HUES48 (cell line): ENCODE measurements at regions not wholly inside any gene's neighbourhood (a gene's known extent, or its start where the extent isn't known, plus 50 kb on each side); places are given as distances from the start of the nearest gene placed in this dataset.

Experiments
- H3K27ac ChIP-seq: one replicate; pipeline ENCODE4 v1.7.0; 2013; ENCODE audit warnings: low read depth, low read length, inconsistent platforms
- H3K27me3 ChIP-seq: 2 replicates; pipeline ENCODE4 v1.6.1; 2013; ENCODE audit warnings: mild to moderate bottlenecking, low read length; ENCODE audit not compliant: control insufficient read depth, insufficient read depth
- H3K36me3 ChIP-seq: 2 replicates; pipeline ENCODE4 v1.6.1; 2013; ENCODE audit warnings: low read length; ENCODE audit not compliant: control insufficient read depth, insufficient read depth
- H3K4me1 ChIP-seq: 2 replicates; pipeline ENCODE4 v1.6.1; 2013; ENCODE audit warnings: mild to moderate bottlenecking, low read length; ENCODE audit not compliant: control insufficient read depth, insufficient read depth
- H3K4me3 ChIP-seq: 2 replicates; pipeline ENCODE4 v1.5.1; 2013; ENCODE audit warnings: mild to moderate bottlenecking, low read depth, low read length
- H3K9ac ChIP-seq: 2 replicates; pipeline ENCODE4 v1.6.1; 2013; ENCODE audit warnings: mild to moderate bottlenecking, low read depth, low read length, moderate library complexity
- H3K9me3 ChIP-seq: 2 replicates; pipeline ENCODE4 v1.6.1; 2013; ENCODE audit warnings: low read length; ENCODE audit not compliant: control insufficient read depth, insufficient read depth

DNA sequence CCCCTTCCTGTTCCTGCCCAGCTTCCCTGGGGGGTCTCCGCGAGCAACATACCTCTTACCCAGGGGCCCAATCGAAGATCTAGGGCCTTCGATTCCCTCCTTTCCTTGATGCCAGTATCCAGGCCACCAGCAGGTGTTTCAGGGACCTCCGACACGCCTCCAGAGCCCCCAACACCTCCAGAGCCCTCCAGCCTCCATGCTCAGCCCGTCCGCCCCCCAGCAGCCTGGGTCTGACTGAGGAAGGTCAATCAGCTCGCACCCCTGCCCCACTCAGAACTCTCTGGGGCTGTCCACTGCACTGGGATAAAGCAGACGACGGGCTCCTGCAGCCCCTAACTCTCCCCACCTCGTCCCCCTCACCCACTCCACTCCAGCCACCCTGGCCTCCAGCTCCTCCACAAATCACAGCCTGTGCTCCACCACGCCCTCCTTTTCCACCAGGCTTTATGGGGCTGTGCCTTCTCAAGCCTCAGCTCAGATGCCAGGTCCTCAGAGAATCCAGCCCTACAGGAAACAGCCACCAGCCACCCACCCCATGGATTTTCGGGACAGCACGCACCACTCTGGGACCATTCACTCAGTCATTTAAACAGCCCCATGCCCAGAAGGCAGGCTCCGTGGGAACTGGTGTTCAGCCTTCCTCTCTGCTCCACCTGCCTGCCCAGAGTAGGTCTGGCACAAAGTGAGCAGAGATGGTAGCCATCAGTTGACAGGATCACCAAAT lies 247.1 kb downstream of the RBFOX3 start:
- no peak overlapping the region for H3K9ac ChIP-seq
- no peaks in the 10 kb centered on the region for H3K27me3 ChIP-seq

DNA sequence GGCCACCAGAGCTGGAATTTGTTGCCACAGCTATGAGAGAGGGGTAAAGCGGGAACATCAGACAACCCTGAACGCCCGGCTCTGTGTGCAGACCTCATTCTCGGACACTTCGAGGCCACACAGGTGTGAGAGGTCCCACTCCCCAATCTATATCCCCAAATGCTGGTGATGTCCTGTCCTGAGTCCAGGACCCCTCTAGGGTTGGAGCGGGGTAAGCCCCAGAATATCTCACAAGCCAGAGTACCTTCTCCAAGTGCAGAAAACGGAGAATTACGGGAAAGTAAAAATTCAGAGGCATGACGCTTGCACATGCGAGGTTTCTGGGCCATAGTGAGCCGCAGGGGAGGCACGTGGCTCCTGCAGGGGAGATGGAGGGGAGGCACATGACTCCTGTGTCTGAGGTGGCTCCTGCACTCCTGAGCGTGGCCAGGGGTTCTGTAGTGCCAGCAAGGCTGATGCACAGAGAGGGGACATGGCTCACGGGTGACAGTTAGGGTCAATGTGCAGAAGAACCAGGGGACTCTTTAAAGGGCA lies 248.0 kb downstream of the RBFOX3 start:
- no peaks in the 10 kb centered on the region for H3K27me3 ChIP-seq
- no peak overlapping the region for H3K9ac ChIP-seq
- H3K4me1 ChIP-seq = no peaks in the 10 kb centered on the region
- H3K4me3 ChIP-seq = no peak overlapping the region
- H3K36me3 ChIP-seq = no peaks in the 10 kb centered on the region
- H3K27ac ChIP-seq = no peak overlapping the region
- H3K9me3 ChIP-seq = no peaks in the 10 kb centered on the region

More for the DNA sequence above, 247.1 kb downstream of the RBFOX3 start:
- Histone ChIP-seq H3K4me1 (no peaks in the 10 kb centered on the region), H3K4me3 (no peak overlapping the region), H3K36me3 (no peaks in the 10 kb centered on the region), H3K27ac (no peak overlapping the region), H3K9me3 (no peaks in the 10 kb centered on the region)

DNA sequence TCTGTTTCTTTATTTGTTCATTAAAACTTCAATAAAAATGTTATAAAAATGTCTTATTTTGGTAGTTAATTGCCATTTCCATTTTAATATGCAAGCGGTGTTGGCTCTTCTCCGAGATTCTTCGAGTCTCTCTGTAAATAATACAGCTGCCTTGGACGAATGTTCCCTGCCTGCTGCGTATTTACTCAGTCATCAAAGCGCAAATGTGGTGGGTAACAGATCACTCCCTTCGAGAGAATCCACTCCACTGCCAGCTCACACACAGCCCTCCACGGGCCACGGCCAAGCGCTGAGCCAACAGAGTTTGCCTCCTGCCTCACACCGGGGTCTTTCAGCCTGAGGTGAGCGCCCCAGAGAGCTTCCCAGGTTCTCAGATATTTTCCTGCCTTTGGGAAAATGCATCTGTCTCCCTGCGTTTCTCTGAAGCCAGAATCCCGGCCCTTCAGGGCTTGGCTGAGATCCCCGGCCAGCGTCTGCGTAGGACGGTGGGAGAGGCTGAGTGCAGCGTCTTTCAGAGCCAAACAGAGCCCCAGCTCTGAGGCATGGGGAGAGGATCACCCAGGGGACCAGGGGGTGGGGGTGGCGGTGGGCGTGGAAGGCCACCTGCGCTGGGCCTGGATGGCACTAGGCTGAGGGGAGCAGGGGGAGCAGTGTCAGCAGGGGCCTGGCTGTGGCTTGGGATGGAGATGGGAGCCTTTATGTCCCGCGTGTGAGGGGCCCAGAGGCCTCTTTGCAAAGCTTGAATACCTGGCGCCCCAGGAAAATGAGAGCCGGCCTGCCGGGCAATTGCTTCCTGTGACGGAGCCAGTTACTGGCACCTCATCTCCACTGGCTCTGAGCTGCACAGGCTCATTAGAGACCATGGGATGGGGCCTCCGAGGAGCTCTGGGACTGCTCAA lies 248.7 kb downstream of the RBFOX3 start:
- no peaks in the 10 kb centered on the region for H3K4me1 ChIP-seq
- H3K27me3 ChIP-seq = no peaks in the 10 kb centered on the region
- no peak overlapping the region for H3K27ac ChIP-seq
- H3K9me3 ChIP-seq = no peaks in the 10 kb centered on the region
- H3K4me3 ChIP-seq = no peak overlapping the region
- no peaks in the 10 kb centered on the region for H3K36me3 ChIP-seq
- H3K9ac ChIP-seq = no peak overlapping the region

- Histone ChIP-seq H3K9me3 (no peaks in the 10 kb centered on the region), H3K4me3 (no peak overlapping the region), H3K36me3 (no peaks in the 10 kb centered on the region), H3K9ac (no peak overlapping the region), H3K27me3 (no peaks in the 10 kb centered on the region), H3K4me1 (no peaks in the 10 kb centered on the region), H3K27ac (no peak overlapping the region)
Observed at GRCh38 chr17:79361221-79361734, 249.6 kb downstream of the RBFOX3 start.

DNA sequence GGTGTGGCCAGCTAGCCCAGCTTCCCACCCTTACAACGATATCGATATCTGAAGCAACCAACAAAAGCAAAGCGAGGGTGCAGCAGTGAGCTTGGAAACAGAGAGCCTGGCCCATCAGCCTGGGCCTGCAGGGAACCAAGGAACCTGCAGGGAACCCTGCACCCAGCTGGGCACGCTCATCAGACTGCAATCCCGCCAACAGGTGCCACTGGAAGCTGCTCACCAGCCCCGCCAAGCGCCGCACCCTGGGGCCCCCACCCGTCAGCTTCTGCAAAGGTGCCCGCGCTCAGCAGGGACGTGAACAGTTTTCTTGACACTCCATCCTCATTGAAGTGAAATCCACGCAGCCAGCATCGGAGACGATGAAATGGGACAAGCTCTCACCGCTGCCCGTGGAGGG lies 250.7 kb downstream of the RBFOX3 start:
- H3K4me3 ChIP-seq = no peak overlapping the region
- H3K9ac ChIP-seq = no peak overlapping the region
- no peaks in the 10 kb centered on the region for H3K4me1 ChIP-seq
- no peaks in the 10 kb centered on the region for H3K36me3 ChIP-seq
- H3K27me3 ChIP-seq = no peaks in the 10 kb centered on the region
- no peak overlapping the region for H3K27ac ChIP-seq
- H3K9me3 ChIP-seq = no peaks in the 10 kb centered on the region

DNA sequence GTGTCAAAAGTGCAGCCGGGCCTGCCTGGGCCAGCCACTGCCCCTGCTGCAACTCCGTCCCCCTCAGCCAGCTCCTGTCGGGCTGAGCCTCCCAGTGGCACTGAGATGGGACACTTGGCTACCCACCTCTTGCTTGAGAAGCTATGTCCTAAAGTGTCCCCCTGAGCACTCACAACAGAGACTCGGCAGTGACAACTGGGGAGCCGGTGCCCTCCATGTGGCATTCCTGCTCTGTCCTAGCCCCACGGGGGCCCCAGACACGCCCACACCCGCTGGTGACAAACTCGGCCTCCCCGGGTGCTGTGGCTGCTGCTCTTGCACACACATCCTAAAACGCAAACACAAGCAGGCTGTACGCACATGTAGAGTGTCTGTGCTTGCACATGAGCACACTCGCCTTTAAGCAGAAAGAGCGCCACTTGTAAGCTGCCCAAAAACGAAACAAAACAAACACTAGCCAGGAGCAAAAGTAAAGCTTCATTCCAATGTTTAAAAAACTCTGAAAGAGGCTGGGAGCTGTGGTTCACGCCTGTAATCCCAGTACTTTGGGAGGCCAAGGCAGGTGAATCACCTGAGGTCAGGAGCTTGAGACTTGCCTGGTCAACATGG lies 253.9 kb downstream of the RBFOX3 start:
- Histone ChIP-seq H3K27me3 (no peaks in the 10 kb centered on the region), H3K4me1 (no peaks in the 10 kb centered on the region), H3K9ac (no peak overlapping the region), H3K36me3 (no peaks in the 10 kb centered on the region), H3K4me3 (no peak overlapping the region), H3K27ac (no peak overlapping the region), H3K9me3 (no peaks in the 10 kb centered on the region)

- Histone ChIP-seq H3K9me3 (no peaks in the 10 kb centered on the region), H3K27me3 (no peaks in the 10 kb centered on the region)
Observed at GRCh38 chr17:79355165-79355564, 255.7 kb downstream of the RBFOX3 start.

DNA sequence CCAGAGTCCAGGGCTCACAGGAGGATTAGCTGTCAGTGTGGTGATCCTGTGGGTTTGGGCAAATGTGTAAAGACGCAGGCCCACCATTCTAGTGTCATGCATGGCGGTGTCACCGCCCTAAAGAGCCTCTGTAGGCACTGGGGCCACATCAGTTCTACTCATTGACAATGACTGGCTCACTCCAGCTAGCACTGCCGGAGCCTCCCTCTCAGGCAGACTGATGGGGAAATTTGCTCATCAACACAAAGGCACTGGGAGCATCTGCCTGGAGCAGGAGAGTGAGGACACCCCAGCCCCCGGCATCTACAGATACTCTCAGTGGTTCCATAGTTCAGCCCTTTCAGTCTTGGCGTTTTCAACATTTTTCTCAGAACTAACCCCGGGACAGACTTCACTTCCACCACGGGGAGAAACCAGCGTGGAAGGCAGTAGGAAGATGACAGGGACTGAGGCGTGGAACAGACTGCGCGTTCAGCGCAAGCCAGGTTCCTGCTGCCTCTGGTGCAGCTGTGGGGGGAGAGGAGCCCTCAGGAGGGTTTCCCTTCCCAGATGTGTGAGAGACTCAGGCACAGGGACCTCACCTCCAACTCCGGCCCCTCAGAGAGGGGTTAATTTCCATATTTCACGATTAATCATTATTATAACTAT lies 256.6 kb downstream of the RBFOX3 start:
- H3K9me3 ChIP-seq = no peaks in the 10 kb centered on the region
- no peaks in the 10 kb centered on the region for H3K27me3 ChIP-seq

More at GRCh38 chr17:79355165-79355564, 255.7 kb downstream of the RBFOX3 start:
- no peaks in the 10 kb centered on the region for H3K4me1 ChIP-seq
- H3K27ac ChIP-seq = no peak overlapping the region
- no peaks in the 10 kb centered on the region for H3K36me3 ChIP-seq
- H3K4me3 ChIP-seq = no peak overlapping the region
- H3K9ac ChIP-seq = no peak overlapping the region

GRCh38 chr17:79353548-79353947 lies 257.3 kb downstream of the RBFOX3 start:
- Histone ChIP-seq H3K4me1 (no peaks in the 10 kb centered on the region), H3K9ac (no peak overlapping the region), H3K36me3 (no peaks in the 10 kb centered on the region), H3K9me3 (no peaks in the 10 kb centered on the region), H3K4me3 (no peak overlapping the region), H3K27ac (no peak overlapping the region), H3K27me3 (no peaks in the 10 kb centered on the region)

More for the DNA sequence above, 256.6 kb downstream of the RBFOX3 start:
- Histone ChIP-seq H3K36me3 (no peaks in the 10 kb centered on the region), H3K9ac (no peak overlapping the region), H3K4me3 (no peak overlapping the region), H3K27ac (no peak overlapping the region), H3K4me1 (no peaks in the 10 kb centered on the region)

DNA sequence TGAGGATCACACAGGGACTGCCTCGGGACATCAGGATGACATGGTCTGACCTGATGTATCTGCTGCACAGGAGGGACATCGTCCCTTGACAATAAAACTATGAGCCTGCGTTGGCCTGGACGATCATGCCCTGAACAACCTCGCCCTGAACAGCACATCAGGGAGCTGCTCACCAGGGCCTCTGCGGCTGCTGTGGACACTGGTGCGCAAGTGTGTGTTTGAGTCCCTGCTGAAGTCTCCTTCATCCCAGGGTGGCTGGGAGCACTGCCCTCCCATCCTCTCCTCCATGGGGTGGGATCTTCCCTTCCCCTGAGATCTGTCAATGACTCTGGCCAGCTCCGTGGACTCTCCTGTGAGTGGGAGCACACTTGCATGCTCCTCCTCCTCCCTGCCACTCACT lies 257.8 kb downstream of the RBFOX3 start:
- H3K27ac ChIP-seq = no peak overlapping the region
- H3K4me3 ChIP-seq = no peak overlapping the region
- H3K4me1 ChIP-seq = no peaks in the 10 kb centered on the region
- no peaks in the 10 kb centered on the region for H3K27me3 ChIP-seq
- no peaks in the 10 kb centered on the region for H3K36me3 ChIP-seq
- no peak overlapping the region for H3K9ac ChIP-seq
- H3K9me3 ChIP-seq = no peaks in the 10 kb centered on the region
